D721Med (cell line): ENCODE measurements at regions not wholly inside any gene's neighbourhood (a gene's known extent, or its start where the extent isn't known, plus 50 kb on each side); places are given as distances from the start of the nearest gene placed in this dataset.

ENCODE experiments used
- DNase-seq: peaks from one replicate; pipeline ENCODE4 v3.0.0; 2011; ENCODE audit warnings: low spot score; ENCODE audit not compliant: insufficient read length
- FAIRE-seq: peaks from 2 replicates; lab custom pipeline; 2011; peaks lifted over from hg19 to GRCh38; lab: Jason Lieb, UNC
- CTCF ChIP-seq: IDR thresholded peaks from 2 replicates; pipeline ENCODE4 v1.5.1; 2012; ENCODE audit warnings: mild to moderate bottlenecking, control low read depth; ENCODE audit not compliant: insufficient read depth; ENCODE audit errors: missing control alignments

DNA sequence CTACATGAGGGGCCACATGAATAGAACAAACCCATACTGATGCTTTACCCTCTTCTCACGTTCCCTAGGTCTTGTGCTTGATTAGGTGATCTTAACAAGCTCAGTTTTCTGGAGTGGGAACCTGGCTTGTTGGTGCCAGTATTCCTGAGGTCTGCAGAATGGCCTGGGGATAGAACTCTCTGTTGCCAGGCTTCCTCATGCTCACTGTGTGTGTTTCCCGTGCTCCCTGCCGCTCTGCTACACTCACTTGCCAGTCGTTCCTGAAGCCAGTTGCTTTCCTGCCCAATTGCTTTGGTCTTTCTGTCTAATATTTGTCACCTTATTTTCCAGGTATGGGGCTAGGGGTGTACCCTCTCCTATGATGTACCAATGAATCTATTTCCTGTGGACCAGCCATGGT lies 2111.5 kb upstream of the PIK3C3 start:
- DNase-seq (no peak), FAIRE-seq (no peak)
- no peak for TF ChIP-seq CTCF

GRCh38 chr18:39842366-39842914 lies 2112.6 kb upstream of the PIK3C3 start:
- no peak for TF ChIP-seq CTCF
- FAIRE-seq: no peak
- DNase-seq: no peak

DNA sequence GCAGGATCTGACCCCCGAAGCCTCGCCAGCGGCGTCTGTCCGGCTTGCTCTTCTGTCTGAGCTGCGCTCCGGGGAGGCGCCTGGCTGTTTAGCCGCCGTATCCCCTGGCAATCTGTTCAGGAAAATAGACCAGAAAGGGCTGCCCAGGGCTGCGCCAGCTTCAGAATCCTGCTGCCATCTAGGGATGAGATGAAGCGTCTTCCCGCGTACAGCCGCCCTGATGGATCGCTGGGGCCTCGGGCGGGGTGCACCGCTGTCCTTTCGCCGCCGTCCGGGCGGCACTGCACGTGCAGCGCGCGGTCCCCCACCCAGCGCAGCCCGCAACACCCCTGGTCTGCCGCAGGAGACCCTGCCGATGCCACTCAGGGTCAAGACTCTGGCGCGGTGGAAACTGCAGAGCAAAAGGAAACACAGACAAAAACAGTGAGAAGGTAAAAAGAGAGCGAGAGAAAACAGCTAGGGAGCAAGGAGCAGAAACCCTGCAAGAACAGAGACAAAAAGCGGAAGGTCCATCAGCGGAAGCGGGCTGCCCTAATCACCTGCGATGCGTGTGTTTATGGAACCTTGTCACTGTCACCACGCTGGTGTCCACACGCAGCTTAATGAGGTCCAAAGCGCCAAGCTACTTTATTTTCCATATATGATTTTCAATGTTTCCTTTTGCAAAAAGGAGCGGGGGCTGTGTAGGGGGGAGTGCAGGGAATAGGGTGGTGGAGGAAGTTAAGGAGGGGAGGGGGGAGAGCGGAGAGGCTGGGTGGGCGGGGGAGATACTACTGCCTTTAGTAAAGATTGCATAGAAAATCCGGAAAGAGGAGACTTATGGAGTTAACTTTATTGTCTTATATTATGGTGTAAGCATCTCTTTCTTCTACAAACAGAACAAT lies 2113.3 kb upstream of the PIK3C3 start:
- TF ChIP-seq CTCF: peak; percentile 66
- DNase-seq: peak; percentile 49
- no peak for FAIRE-seq

DNA sequence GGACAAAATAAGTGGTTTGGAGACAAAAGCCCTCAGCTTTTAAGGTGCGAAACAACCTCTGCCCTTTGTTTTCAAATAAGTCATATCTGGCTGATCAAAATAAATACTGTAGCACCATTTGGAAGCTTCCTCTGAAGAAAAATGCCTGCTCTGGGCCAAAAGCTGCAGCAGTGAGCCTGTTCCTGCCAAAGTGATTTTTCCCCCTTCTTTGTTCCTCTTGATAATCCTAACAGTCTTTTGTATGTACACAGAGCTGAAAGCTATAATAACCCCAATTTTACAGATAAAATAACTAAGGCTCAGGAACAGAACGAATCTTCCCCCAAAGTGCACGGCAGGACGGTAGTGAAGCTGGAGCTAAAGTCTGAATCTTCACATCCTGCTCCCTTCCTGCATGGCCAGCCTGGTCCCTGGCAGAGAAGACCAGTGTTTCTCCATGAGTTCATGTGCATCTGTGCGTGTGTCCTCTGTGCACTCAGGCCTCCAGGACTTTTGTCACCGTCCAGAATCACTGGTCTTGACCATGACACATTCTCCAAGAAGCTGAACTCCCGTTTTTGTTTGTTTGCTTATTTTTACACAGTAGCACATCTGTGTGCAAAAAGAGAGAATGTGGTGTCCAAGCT lies 2114.1 kb upstream of the PIK3C3 start:
- FAIRE-seq (peak; percentile 56), DNase-seq (no peak)
- TF ChIP-seq CTCF: no peak

- TF ChIP-seq CTCF: no peak
- DNase-seq: no peak
- FAIRE-seq: peak; percentile 75
Observed at GRCh38 chr18:39840406-39840805, 2114.6 kb upstream of the PIK3C3 start.

GRCh38 chr18:39839782-39840181 lies 2115.3 kb upstream of the PIK3C3 start:
- no peak for TF ChIP-seq CTCF
- no peak for DNase-seq
- FAIRE-seq: peak; percentile 73
